Chondrocyte (in vitro differentiated cells): ENCODE measurements at regions not wholly inside any gene's neighbourhood (a gene's known extent, or its start where the extent isn't known, plus 50 kb on each side); places are given as distances from the start of the nearest gene placed in this dataset.

ENCODE experiments used
- DNase-seq: peaks from one replicate; pipeline ENCODE4 v3.0.0; 2021; ENCODE audit warnings: mixed read lengths, low spot score
- H3K27ac Mint-ChIP-seq: one replicate; pipeline ENCODE4 v1.8.0; 2021; ENCODE audit warnings: mild to moderate bottlenecking, moderate library complexity, mixed read lengths; ENCODE audit not compliant: unreplicated experiment
- H3K27me3 Mint-ChIP-seq: 2 replicates; pipeline ENCODE4 v1.8.0; 2021; ENCODE audit warnings: low read depth, mixed read lengths
- H3K36me3 Mint-ChIP-seq: 2 replicates; pipeline ENCODE4 v1.8.0; 2021; ENCODE audit warnings: low read depth, mixed read lengths
- H3K4me1 Mint-ChIP-seq: 2 replicates; pipeline ENCODE4 v1.8.0; 2021; ENCODE audit warnings: low read depth, mild to moderate bottlenecking, mixed read lengths
- H3K4me3 Mint-ChIP-seq: one replicate; pipeline ENCODE4 v1.8.0; 2021; ENCODE audit warnings: mild to moderate bottlenecking, moderate library complexity, mixed read lengths; ENCODE audit not compliant: unreplicated experiment
- H3K9me3 Mint-ChIP-seq: 2 replicates; pipeline ENCODE4 v1.8.0; 2021; ENCODE audit warnings: low read depth, mixed read lengths
- CTCF ChIP-seq: fragments of 200-600 bp; sonication (generic); IDR thresholded peaks from 2 replicates; pipeline ENCODE4 v1.5.0; 2021; ENCODE audit warnings: antibody characterized with exemption, mild to moderate bottlenecking, moderate library complexity

GRCh38 chr15:53880357-53880756 is 97.9 kb upstream of the UNC13C start:
- no peak for DNase-seq
- Mint-ChIP-seq H3K4me1 (peaks cover 4% of the 10 kb centered on the region), H3K4me3 (no peak overlapping the region), H3K27ac (no peak overlapping the region), H3K27me3 (no peaks in the 10 kb centered on the region), H3K9me3 (peaks cover under 1% of the 10 kb centered on the region), H3K36me3 (no peaks in the 10 kb centered on the region)
- no peak for TF ChIP-seq CTCF

GRCh38 chr15:53875711-53876110 is 102.5 kb upstream of the UNC13C start:
- Mint-ChIP-seq H3K4me1 (peaks cover 4% of the 10 kb centered on the region), H3K27me3 (no peaks in the 10 kb centered on the region), H3K27ac (no peak overlapping the region), H3K4me3 (no peak overlapping the region), H3K9me3 (peaks cover 17% of the 10 kb centered on the region), H3K36me3 (no peaks in the 10 kb centered on the region)
- no peak for TF ChIP-seq CTCF
- no peak for DNase-seq

- no peaks in the 10 kb centered on the region for H3K27me3 Mint-ChIP-seq
- no peak overlapping the region for H3K27ac Mint-ChIP-seq
- no peaks in the 10 kb centered on the region for H3K36me3 Mint-ChIP-seq
- H3K4me1 Mint-ChIP-seq, result no peaks in the 10 kb centered on the region
- H3K9me3 Mint-ChIP-seq, result peaks cover 17% of the 10 kb centered on the region
- TF ChIP-seq CTCF, result no peak
- no peak overlapping the region for H3K4me3 Mint-ChIP-seq
- DNase-seq, result no peak
Measured at GRCh38 chr15:53875139-53875538, 103.1 kb upstream of the UNC13C start.

GRCh38 chr15:53872410-53872809 is 105.8 kb upstream of the UNC13C start:
- no peak overlapping the region for H3K4me3 Mint-ChIP-seq
- no peaks in the 10 kb centered on the region for H3K36me3 Mint-ChIP-seq
- no peak for DNase-seq
- no peaks in the 10 kb centered on the region for H3K27me3 Mint-ChIP-seq
- H3K27ac Mint-ChIP-seq, result no peak overlapping the region
- TF ChIP-seq CTCF, result no peak
- peaks cover 17% of the 10 kb centered on the region for H3K9me3 Mint-ChIP-seq
- no peaks in the 10 kb centered on the region for H3K4me1 Mint-ChIP-seq

GRCh38 chr15:53869806-53870073 is 108.5 kb upstream of the UNC13C start:
- no peak for DNase-seq
- Mint-ChIP-seq H3K4me3 (no peak overlapping the region), H3K4me1 (no peaks in the 10 kb centered on the region), H3K27me3 (no peaks in the 10 kb centered on the region), H3K36me3 (no peaks in the 10 kb centered on the region), H3K27ac (no peak overlapping the region), H3K9me3 (peaks cover 15% of the 10 kb centered on the region)
- no peak for TF ChIP-seq CTCF
